HG03108 (cell line): ENCODE measurements at regions not wholly inside any gene's neighbourhood (a gene's known extent, or its start where the extent isn't known, plus 50 kb on each side); places are given as distances from the start of the nearest gene placed in this dataset.

Experiments used
- ATAC-seq: cut with Tn5 transposase; IDR thresholded peaks from one replicate; pipeline ENCODE4 v1.9.1; 2021; ENCODE audit warnings: moderate library complexity; ENCODE audit not compliant: unreplicated experiment

- no peak for ATAC-seq
Observed at GRCh38 chr6:54632984-54633565, 213.5 kb upstream of the FAM83B start.

GRCh38 chr6:54633601-54634000, 213.0 kb upstream of the FAM83B start:
- no peak for ATAC-seq

DNA sequence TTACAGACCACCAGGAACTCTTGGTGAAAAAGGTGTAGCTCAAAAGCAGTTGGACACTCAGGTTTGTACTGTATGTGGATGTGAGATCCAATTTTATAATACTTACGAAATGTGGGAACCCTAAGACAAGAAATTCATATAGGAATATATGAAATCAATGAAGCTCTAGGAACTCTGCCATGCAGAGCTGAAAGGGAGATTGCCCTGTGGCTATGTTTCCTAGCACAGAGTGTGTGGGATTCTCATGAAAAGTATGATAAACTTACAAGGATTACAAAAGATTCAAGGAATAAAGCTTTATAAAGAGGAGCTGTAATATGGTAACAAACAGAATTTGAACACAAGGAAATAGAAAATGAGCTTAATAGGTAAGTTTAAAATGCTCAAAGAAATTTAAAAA, 205.7 kb upstream of the FAM83B start:
- no peak for ATAC-seq

DNA sequence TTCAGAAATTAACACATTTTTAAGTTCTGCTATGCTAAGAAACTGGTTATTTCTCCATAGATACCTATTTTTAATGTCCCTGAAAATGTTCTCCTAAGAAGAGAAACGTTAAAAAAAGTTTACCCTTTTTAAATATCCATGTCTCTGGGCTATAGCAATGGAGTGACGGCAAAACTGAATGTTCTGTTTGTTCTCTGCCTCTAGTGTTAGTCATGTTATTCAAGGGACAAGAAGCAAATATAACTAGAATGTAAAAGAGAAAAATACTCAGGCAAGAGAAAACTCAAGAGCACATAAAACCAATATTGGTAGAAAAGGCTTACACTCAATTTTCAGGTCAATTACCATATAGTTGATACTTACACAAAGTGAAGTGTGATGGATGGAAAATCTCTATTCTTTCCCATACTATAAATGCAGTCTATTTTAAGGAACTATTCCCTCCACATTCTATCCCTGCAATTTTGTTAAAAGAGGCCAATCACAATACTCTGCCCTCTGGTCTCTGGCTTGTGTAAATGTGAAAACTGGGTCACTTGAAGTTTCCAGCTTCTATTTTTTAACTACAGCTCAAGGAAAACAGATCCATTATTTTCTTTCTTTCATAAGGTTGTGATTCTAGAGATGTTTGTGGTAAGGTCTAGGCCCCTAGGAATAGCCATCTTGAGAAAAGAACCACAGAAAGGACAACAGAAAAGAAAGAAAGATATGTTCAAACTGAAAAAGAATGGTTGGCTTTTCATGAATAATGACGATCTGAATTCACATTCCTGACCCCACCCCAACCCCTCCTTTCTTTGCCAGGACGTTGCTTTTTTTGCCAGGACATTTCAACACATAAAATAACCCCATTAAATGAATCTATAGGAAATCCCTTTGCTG, 200.3 kb upstream of the FAM83B start:
- ATAC-seq: no peak

DNA sequence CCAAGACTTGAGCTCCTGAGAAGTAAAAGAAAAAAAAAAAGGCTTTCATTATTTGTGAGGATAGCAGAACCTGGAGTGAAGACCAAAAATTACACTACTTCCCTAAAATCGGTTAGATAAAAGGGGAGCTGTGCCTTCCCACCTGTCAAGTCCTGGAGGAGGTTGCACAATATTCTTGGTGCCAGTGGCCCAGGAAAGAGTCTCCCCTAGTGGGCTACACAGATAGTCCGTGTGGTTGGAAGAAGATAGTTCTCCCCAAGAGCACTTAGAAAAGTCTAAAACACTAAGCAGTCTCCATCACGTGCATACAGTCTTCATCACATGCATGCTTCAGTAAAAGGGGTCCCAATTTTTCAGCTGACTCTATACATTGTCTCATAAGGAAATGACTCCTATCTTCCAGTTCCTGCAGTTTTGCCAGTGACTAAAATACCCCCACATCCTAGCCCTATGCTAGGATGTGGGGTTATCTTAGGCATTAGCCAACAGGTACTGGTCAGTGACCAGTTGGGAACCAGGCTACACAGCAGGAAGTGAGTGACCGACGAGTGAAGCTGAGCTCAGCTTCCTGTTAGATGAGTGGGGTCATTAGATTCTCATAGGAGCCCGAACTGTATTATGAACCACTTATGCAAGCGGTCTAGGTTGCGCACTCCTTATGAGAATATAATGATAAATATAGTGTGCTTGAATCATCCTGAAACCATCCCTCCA, 199.5 kb upstream of the FAM83B start:
- ATAC-seq: no peak

GRCh38 chr6:54654381-54654780, 192.2 kb upstream of the FAM83B start:
- ATAC-seq: no peak

- no peak for ATAC-seq
Observed at GRCh38 chr6:54655162-54655561, 191.4 kb upstream of the FAM83B start.

DNA sequence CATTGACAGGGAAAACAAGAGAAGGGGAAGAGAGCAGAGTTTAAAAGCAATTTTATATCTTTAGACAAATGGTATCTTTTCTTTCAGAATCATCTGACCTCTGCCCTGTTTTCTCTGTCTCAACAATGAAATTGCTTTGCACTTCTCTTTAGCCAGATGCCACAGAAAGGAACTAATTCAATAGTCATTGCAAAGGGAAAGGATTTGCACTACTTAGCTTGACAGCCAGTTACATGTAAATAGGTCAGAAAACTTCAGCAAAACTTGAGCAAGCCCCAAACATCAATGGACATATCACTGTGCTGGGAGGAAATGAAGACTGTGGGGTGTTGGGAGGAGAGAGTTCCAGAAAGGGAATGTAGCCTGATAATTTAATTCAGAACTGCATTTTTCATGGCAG, 181.3 kb upstream of the FAM83B start:
- ATAC-seq: no peak

GRCh38 chr6:54680531-54680930, 166.0 kb upstream of the FAM83B start:
- ATAC-seq: no peak

DNA sequence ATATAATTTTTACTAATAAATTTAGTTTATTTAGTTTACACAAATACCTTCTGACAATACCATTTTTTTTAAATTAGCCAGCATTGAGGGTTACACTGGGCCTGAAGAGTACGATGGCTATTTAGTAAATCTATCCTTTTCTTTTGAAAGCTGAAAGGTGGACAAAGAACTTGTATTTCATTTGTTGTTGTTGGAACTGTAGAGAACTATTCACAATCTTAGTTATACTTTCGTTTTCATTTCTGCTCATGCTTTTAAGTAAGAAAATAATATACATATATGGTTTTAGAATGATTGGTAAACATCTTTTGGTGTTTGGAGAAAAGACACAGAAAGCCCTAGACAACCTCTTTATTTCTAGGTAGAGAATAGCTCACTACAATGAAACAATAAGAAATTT, 165.3 kb upstream of the FAM83B start:
- ATAC-seq: no peak

DNA sequence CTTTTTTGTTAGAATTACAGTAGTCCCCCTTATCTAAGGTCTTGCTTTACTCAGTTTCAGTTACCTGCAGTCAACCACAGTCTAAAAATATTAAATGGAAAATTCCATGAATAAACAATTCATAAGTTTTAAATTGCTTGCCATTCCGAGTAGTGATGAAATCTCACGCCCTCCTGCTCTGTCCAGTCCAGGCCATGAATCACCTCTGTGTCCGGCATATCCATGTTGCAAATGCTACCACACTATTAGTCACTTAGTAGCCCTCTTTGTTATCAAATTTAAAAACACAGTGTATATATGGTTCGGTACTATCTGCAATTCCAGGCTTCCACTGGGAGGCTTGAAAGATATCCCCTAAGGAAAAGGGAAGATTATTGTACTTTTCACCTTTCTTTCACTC, 164.6 kb upstream of the FAM83B start:
- ATAC-seq: no peak

GRCh38 chr6:54689620-54690019, 157.0 kb upstream of the FAM83B start:
- no peak for ATAC-seq

DNA sequence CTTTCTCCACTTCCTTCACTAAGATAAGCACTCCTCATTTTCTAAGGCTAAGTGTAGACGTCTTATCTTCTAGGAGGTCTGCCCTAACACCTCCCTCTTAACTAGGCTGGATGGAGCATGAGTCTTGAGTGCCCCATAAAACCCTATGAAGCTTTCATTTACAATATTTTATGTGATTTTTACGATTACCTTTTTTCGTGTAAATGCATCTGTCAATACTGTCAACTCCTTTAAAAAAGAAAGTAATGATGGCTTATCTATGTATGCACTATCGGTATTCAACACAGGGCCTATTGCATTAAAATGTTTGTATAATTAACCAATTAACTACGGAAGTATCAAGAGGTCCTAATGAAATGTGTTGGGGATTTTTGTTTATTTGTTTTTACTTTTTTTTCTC, 156.0 kb upstream of the FAM83B start:
- no peak for ATAC-seq

- ATAC-seq: no peak
Observed at GRCh38 chr6:54694928-54695532, 151.5 kb upstream of the FAM83B start.

- ATAC-seq: no peak
Observed at GRCh38 chr6:54695815-54696214, 150.8 kb upstream of the FAM83B start.

DNA sequence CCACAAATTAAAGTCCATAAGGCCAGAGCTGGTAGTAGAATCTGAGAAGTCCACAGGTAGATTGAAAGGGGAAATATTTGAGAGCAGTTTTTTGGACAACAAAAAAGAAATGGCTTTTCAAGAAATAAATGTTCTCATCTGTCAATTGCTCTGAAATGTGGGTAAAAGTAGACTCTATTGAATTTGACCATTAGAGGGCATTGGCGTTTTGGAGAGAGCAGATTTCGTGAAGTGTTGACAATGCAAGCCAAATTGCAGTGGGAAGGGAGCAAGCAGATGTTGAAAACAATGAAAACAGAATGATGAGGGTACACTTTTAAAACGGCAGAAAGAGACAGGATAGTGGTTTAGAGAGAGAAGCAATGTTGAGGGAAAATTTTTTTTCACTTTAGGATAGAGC, 149.1 kb upstream of the FAM83B start:
- no peak for ATAC-seq

GRCh38 chr6:54698974-54699373, 147.6 kb upstream of the FAM83B start:
- ATAC-seq: no peak

DNA sequence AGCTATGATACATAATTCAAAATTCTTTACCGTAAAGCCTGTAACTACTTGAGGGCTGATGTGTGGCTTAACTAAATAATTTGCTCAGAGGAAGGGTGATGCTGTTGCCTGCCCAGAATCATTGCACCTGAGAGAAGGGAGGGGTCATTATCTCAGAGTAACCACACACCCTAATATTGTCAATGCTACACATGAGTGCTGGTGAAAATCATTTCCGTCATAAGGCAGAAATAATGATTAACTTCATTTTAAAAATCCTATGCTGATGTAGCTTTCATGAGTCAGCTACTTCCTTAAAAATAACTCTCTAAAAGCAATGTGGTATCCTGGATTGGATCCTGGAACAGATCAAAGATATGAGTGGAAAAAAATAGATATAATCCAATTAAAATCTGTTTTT, 146.4 kb upstream of the FAM83B start:
- no peak for ATAC-seq

DNA sequence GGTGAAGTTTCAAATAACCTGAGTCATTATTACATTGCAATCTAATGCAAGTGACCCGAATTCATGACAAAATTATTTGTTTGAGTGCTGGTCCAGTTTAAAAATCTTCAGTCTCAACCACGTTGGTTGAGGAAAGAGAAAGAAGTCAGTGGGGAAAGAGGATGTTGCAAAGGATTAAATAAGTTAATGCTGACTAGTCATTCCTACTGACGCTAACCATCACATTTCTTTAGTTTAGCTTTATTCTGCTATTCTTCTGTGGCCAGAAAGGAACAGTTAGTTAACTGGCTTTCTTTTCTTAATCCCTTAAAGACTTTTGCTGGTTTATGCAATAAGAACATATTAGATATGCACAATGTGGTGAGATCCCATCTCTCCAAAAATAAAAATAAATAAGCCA, 143.8 kb upstream of the FAM83B start:
- ATAC-seq: no peak

- ATAC-seq: no peak
Observed at GRCh38 chr6:54706391-54706790, 140.2 kb upstream of the FAM83B start.

DNA sequence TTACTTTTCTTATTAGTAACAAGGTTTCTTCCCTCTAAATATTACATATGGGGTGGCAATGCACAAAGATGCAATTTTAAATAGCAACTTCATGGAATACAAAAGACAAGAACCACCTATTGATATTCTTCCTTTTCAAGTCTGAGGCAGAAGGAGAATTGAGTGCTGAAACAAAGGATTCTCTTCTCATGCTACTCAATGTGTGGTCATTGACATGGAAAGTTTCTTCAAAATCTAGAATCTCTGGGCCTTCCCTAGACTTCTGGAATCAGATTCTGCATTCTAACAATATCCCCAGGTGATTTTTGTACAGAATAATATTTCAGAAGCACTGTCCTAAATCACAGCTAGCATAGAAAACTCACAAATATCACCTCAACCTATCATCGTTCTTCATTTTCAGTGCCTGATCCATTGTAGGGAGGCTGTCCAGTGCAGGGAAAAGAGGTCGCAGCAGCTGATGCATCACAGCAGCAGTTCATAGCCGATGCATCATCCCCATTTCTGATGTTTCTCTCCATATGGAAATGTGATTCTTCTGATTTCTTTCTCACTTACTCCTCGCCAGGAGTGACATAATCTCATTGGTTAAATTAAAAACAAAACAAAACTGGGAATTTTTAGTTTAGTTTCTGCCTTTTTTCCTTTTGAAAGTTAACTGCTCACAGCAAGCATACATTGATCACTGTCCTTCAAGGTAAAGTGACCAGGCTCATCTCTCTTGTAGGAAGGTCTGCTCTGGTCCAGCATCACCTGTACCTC, 139.5 kb upstream of the FAM83B start:
- no peak for ATAC-seq
